ENCODE measurements at regions not wholly inside any gene's neighbourhood (a gene's known extent, or its start where the extent isn't known, plus 50 kb on each side); places are given as distances from the start of the nearest gene placed in this dataset.

DNA sequence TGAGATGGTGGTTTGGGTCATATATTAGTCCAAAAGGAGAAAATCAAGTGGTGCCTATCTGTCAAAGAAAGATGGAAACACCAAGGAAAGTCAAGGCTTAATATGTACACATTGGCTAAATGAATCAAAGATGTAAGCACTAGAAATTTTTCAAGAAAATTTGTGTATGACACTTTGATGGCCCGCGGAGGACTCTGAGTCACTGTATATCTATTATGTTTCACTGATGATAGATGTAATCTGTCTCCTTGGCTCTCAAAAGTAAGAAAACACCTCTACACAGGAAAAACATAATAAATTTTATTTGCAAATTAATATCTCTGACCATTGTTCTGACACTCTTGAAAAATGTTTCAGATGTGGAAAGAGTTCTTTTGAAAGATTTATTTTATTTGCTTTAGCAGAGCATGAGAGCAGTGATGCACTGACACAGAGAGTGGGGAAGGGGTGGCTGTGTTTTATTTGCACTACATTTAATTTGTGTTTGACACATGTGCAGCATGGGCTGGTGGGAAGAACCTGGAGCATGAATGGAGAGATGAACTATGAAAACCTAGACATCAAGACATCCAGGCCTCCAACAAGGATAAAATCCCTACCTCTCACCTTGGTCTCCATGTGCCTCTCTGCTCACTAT lies 180.8 kb upstream of the GAS1 start:
- Histone ChIP-seq H3K56ac (replicated peaks; ENCODE audit: insufficient read length, low read depth, low read length) (no peak overlapping the region), H3K4ac (replicated peaks; ENCODE audit: insufficient read length, low read depth, low read length) (no peak overlapping the region), H4K8ac (ENCODE audit: extremely low read depth, insufficient read depth, low read length) (no peak overlapping the region), H3K36me3 (ENCODE audit: control insufficient read depth in 2 of 4, insufficient read depth in 4 of 4, low read length in 3 of 4) (no peaks in the 10 kb centered on the region), H3K14ac (ENCODE audit: insufficient read length) (no peak overlapping the region), H3K9ac (replicated peaks in 1 of 4; ENCODE audit: extremely low read depth in 1 of 4, low read depth in 3 of 4, low read length in 3 of 4) (no peak overlapping the region), H3K79me2 (ENCODE audit: control insufficient read depth in 1 of 2, insufficient read depth in 2 of 2, low read length in 2 of 2) (no peaks in the 10 kb centered on the region), H4K91ac (replicated peaks; ENCODE audit: insufficient read length, low read length) (no peak overlapping the region), H2BK15ac (ENCODE audit: low read length) (no peak overlapping the region), H2AK5ac (ENCODE audit: low read depth, low read length) (no peak overlapping the region), H3K4me1 (replicated peaks in 1 of 4; ENCODE audit: control insufficient read depth in 3 of 4, insufficient read depth in 4 of 4, low read length in 3 of 4) (no peaks in the 10 kb centered on the region), H2BK120ac (replicated peaks; ENCODE audit: low read depth, low read length) (no peak overlapping the region), H2BK12ac (ENCODE audit: low read depth, low read length) (no peak overlapping the region), H2BK20ac (ENCODE audit: low read length) (no peak overlapping the region), H4K5ac (ENCODE audit: insufficient read length, low read depth, low read length) (no peak overlapping the region), H3K27ac (ENCODE audit: low read depth, low read length) (no peak overlapping the region), H3K23ac (ENCODE audit: insufficient read length) (no peak overlapping the region), H3K9me3 (ENCODE audit: insufficient read depth in 2 of 2, low read depth in 1 of 2, low read length in 1 of 2) (peaks cover 5 to 8% of the 10 kb centered on the region in 2 experiments; a peak in 3 of 4 replicates), H3K23me2 (ENCODE audit: low read depth, low read length) (no peaks in the 10 kb centered on the region), H3K79me1 (ENCODE audit: low read depth, low read length) (no peaks in the 10 kb centered on the region), H3K18ac (ENCODE audit: extremely low read depth, low read length) (no peak overlapping the region), H3K4me2 (ENCODE audit: insufficient read depth in 1 of 2, low read depth in 2 of 2, low read length in 2 of 2) (no peak overlapping the region), H2BK5ac (ENCODE audit: low read depth, low read length) (no peak overlapping the region), H2AFZ (ENCODE audit: low read length) (no peak overlapping the region), H3K4me3 (ENCODE audit: extremely low read depth in 1 of 4, insufficient read depth in 2 of 4, low read depth in 3 of 4, low read length in 4 of 4) (no peak overlapping the region), H4K20me1 (replicated peaks in 1 of 2; ENCODE audit: control insufficient read depth in 1 of 2, insufficient read depth in 2 of 2, low read length in 2 of 2) (no peaks in the 10 kb centered on the region), H3K27me3 (replicated peaks in 1 of 4; ENCODE audit: control insufficient read depth in 3 of 4, extremely low read depth in 1 of 4, insufficient read depth in 3 of 4, low read length in 3 of 4) (no peaks in the 10 kb centered on the region)
- DNase-seq (ENCODE audit: low read depth in 1 of 2, low spot score in 2 of 2): no peak
- no peak for FAIRE-seq
- TF ChIP-seq ASH2L (IDR thresholded peaks at IDR 0.05; ENCODE audit: low read length): no peak
- no peak for TF ChIP-seq TAF1 (IDR thresholded peaks at IDR 0.05; ENCODE audit: low read depth, low read length)
- no peak for TF ChIP-seq SUZ12 (IDR thresholded peaks at IDR 0.05; ENCODE audit: low read length)
- no peak for TF ChIP-seq CBX5 (IDR thresholded peaks at IDR 0.05; ENCODE audit: low read depth, low read length)
- no peak for TF ChIP-seq EP300 (IDR thresholded peaks at IDR 0.05; ENCODE audit: borderline replicate concordance in 1 of 2, low read depth in 2 of 2, low read length in 2 of 2)
- no peak for TF ChIP-seq HDAC2 (IDR thresholded peaks at IDR 0.05; ENCODE audit: borderline replicate concordance in 1 of 2, low read depth in 2 of 2, low read length in 2 of 2)
- no peak for TF ChIP-seq SIN3A (conservative IDR thresholded peaks at IDR 0.05 in 1 of 2, IDR thresholded peaks at IDR 0.05 in 1 of 2; ENCODE audit: low read depth in 1 of 2, low read length in 2 of 2)
- TF ChIP-seq CEBPB (IDR thresholded peaks at IDR 0.05; ENCODE audit: low read depth, low read length): no peak
- no peak for TF ChIP-seq SIX5 (IDR thresholded peaks at IDR 0.05; ENCODE audit: low read depth, low read length)
- TF ChIP-seq RNF2 (IDR thresholded peaks at IDR 0.05; ENCODE audit: borderline replicate concordance, low read depth, low read length, missing control alignments, poor library complexity, severe bottlenecking): no peak
- ChIA-PET POLR2A (ENCODE audit: partially characterized antibody) (no interaction called here), CTCF (ENCODE audit: partially characterized antibody) (interaction anchor here (1.2 kb wide), 1 partner anchor 32 kb away, joined by 5 read pairs; no protein-coding TSS in a partner anchor)
- WGBS, 2 experiments (ENCODE audit: extremely low coverage in 1 of 2, insufficient coverage in 1 of 2, insufficient read length in 1 of 2, insufficient replicate concordance in 2 of 2, low coverage in 1 of 2, low lambda C conversion rate in 2 of 2, missing lambda C conversion rate in 1 of 2): 96% methylated on average over 2 of the region's 2 CpGs; no CpG with 5 or more reads in 1 of the 2 experiments
